GM12872 (cell line): ENCODE measurements at regions not wholly inside any gene's neighbourhood (a gene's known extent, or its start where the extent isn't known, plus 50 kb on each side); places are given as distances from the start of the nearest gene placed in this dataset.

ENCODE experiments used
- TF ChIP-seq, protein P1 (sequence below): IDR thresholded peaks from 3 replicates; pipeline ENCODE4 v1.5.1; 2011; ENCODE audit warnings: low read depth, mild to moderate bottlenecking, low read length, moderate library complexity; ENCODE audit not compliant: insufficient read depth

GRCh38 chr9:108668191-108668937 lies 187.4 kb downstream of the ACTL7B start:
- TF ChIP-seq, protein P1, sequence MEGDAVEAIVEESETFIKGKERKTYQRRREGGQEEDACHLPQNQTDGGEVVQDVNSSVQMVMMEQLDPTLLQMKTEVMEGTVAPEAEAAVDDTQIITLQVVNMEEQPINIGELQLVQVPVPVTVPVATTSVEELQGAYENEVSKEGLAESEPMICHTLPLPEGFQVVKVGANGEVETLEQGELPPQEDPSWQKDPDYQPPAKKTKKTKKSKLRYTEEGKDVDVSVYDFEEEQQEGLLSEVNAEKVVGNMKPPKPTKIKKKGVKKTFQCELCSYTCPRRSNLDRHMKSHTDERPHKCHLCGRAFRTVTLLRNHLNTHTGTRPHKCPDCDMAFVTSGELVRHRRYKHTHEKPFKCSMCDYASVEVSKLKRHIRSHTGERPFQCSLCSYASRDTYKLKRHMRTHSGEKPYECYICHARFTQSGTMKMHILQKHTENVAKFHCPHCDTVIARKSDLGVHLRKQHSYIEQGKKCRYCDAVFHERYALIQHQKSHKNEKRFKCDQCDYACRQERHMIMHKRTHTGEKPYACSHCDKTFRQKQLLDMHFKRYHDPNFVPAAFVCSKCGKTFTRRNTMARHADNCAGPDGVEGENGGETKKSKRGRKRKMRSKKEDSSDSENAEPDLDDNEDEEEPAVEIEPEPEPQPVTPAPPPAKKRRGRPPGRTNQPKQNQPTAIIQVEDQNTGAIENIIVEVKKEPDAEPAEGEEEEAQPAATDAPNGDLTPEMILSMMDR, result no peak

- TF ChIP-seq, protein P1, result no peak
Measured at GRCh38 chr9:108666240-108666784, 189.5 kb downstream of the ACTL7B start.

- TF ChIP-seq, protein P1, result no peak
Measured at GRCh38 chr9:108665521-108666239, 190.1 kb downstream of the ACTL7B start.

GRCh38 chr9:108664309-108665255 lies 191.2 kb downstream of the ACTL7B start:
- TF ChIP-seq, protein P1, result no peak

- TF ChIP-seq, protein P1, result no peak
Measured at GRCh38 chr9:108663422-108663821, 192.4 kb downstream of the ACTL7B start.

GRCh38 chr9:108662956-108663355 lies 192.8 kb downstream of the ACTL7B start:
- TF ChIP-seq, protein P1, result no peak
